ENCODE measurements at regions not wholly inside any gene's neighbourhood (a gene's known extent, or its start where the extent isn't known, plus 50 kb on each side); places are given as distances from the start of the nearest gene placed in this dataset.
"Not testable (repeated sequence)": the region's sequence is repeated elsewhere in the genome, so short reads cannot be mapped to it uniquely, and the experiment has no call there.

DNA sequence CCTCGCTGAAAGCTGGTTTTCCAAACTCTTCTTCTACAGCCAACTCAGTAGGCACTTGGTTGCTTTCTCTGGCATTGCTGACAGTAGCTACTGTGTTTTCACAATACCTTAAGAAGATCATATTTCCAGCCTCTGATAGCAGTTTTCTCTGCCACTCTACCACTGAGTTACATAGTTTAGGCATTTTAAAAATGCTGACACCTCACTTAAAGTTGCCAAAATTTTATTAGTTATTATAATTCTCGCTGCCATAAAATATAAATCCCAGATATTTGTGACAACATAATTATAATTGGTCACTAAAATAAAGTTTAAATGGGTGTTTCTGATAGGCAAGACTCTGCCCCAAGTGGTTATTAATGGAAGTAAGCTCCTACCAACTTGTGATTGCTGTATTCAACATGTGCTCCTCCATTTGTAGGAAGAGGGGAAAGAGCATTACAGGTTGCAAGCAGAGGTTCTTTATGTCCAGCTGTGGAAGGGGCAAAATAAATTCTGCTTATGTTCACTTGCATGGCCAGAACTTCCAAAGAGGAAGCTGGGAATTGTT, 1202.8 kb downstream of the CNTNAP5 start:
- Histone ChIP-seq H3K4me3 (ENCODE audit: low read length) (no peak overlapping the region), H3K9ac (ENCODE audit: low read depth, low read length) (no peak overlapping the region), H3K27ac (ENCODE audit: low read length) (no peak overlapping the region), H3K9me3 (ENCODE audit: insufficient read depth, low read depth, low read length) (no peaks in the 10 kb centered on the region), H3K4me1 (ENCODE audit: insufficient read depth, low read length) (no peaks in the 10 kb centered on the region), H3K36me3 (ENCODE audit: insufficient read depth, low read depth, low read length) (no peaks in the 10 kb centered on the region), H3K27me3 (ENCODE audit: insufficient read depth, low read length) (no peaks in the 10 kb centered on the region)

GRCh38 chr2:125240870-125241269, 1215.8 kb downstream of the CNTNAP5 start:
- Histone ChIP-seq H3K9ac (ENCODE audit: low read depth, low read length) (no peak overlapping the region), H3K9me3 (ENCODE audit: insufficient read depth, low read depth, low read length) (no peaks in the 10 kb centered on the region), H3K27me3 (ENCODE audit: insufficient read depth, low read length) (no peaks in the 10 kb centered on the region), H3K4me1 (ENCODE audit: insufficient read depth, low read length) (no peaks in the 10 kb centered on the region), H3K4me3 (ENCODE audit: low read length) (no peak overlapping the region), H3K36me3 (ENCODE audit: insufficient read depth, low read depth, low read length) (no peaks in the 10 kb centered on the region), H3K27ac (ENCODE audit: low read length) (no peak overlapping the region)

DNA sequence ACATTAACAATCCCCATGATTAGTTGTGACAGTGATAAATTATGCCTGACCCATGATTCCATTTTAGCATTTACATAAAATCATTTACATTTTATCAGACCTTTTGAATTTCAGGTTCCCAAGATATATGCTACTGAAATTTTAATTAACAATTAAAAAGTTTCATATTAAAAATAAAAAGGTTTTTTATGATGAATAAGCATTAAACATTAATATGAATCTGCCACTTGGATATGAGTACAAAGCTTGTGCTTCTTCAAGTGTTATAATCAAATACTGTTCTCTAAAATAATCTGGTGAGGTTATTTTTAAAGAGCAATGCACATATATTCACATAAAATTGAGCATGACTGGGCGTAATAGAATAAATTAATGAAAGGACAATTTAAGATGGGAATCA, 1218.0 kb downstream of the CNTNAP5 start:
- no peaks in the 10 kb centered on the region for H3K4me1 ChIP-seq (ENCODE audit: insufficient read depth, low read length)
- H3K9me3 ChIP-seq (ENCODE audit: insufficient read depth, low read depth, low read length): no peaks in the 10 kb centered on the region

GRCh38 chr2:125254010-125254409, 1228.9 kb downstream of the CNTNAP5 start:
- H3K36me3 ChIP-seq (ENCODE audit: insufficient read depth, low read depth, low read length): no peaks in the 10 kb centered on the region
- no peaks in the 10 kb centered on the region for H3K4me1 ChIP-seq (ENCODE audit: insufficient read depth, low read length)
- H3K4me3 ChIP-seq (ENCODE audit: low read length): no peak overlapping the region
- H3K9me3 ChIP-seq (ENCODE audit: insufficient read depth, low read depth, low read length): no peaks in the 10 kb centered on the region
- H3K27me3 ChIP-seq (ENCODE audit: insufficient read depth, low read length): no peaks in the 10 kb centered on the region
- H3K9ac ChIP-seq (ENCODE audit: low read depth, low read length): no peak overlapping the region
- no peak overlapping the region for H3K27ac ChIP-seq (ENCODE audit: low read length)

More for the DNA sequence above, 1218.0 kb downstream of the CNTNAP5 start:
- Histone ChIP-seq H3K9ac (ENCODE audit: low read depth, low read length) (no peak overlapping the region), H3K4me3 (ENCODE audit: low read length) (no peak overlapping the region), H3K36me3 (ENCODE audit: insufficient read depth, low read depth, low read length) (no peaks in the 10 kb centered on the region), H3K27me3 (ENCODE audit: insufficient read depth, low read length) (no peaks in the 10 kb centered on the region), H3K27ac (ENCODE audit: low read length) (no peak overlapping the region)

DNA sequence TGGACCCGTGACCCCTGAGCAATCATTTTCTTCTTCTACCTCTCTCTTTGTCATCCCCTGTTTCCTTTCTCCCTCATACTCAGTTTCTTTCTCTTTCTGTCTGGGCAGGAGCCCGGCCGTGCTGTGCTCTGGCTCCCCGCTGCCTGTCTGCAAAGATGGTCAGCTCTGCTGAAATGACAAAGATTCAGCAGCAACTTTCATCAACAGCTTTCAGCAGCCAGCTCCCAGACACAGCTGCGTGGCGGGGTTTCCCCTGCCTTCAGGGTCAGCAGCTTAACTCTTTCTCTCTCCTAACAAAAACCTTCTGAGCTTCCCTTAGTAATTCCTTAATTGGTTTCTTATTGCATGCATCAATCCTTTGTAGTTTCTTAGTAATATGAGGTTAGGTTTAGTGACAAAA, 1234.4 kb downstream of the CNTNAP5 start:
- H3K9ac ChIP-seq (ENCODE audit: low read depth, low read length): no peak overlapping the region
- H3K9me3 ChIP-seq (ENCODE audit: insufficient read depth, low read depth, low read length): no peaks in the 10 kb centered on the region
- H3K27me3 ChIP-seq (ENCODE audit: insufficient read depth, low read length): no peaks in the 10 kb centered on the region
- H3K4me3 ChIP-seq (ENCODE audit: low read length): no peak overlapping the region
- no peak overlapping the region for H3K27ac ChIP-seq (ENCODE audit: low read length)
- H3K36me3 ChIP-seq (ENCODE audit: insufficient read depth, low read depth, low read length): no peaks in the 10 kb centered on the region
- H3K4me1 ChIP-seq (ENCODE audit: insufficient read depth, low read length): no peaks in the 10 kb centered on the region

- H3K4me3 ChIP-seq (ENCODE audit: low read length); H3K27me3 ChIP-seq (ENCODE audit: insufficient read depth, low read length); H3K9ac ChIP-seq (ENCODE audit: low read depth, low read length); H3K4me1 ChIP-seq (ENCODE audit: insufficient read depth, low read length); H3K9me3 ChIP-seq (ENCODE audit: insufficient read depth, low read depth, low read length); H3K36me3 ChIP-seq (ENCODE audit: insufficient read depth, low read depth, low read length); H3K27ac ChIP-seq (ENCODE audit: low read length): not testable (repeated sequence)
These were observed 1235.4 kb downstream of the CNTNAP5 start for GRCh38 chr2:125260366-125260930.

- Histone ChIP-seq H3K9me3 (ENCODE audit: insufficient read depth, low read depth, low read length) (no peaks in the 10 kb centered on the region), H3K27me3 (ENCODE audit: insufficient read depth, low read length) (no peaks in the 10 kb centered on the region), H3K27ac (ENCODE audit: low read length) (no peak overlapping the region), H3K36me3 (ENCODE audit: insufficient read depth, low read depth, low read length) (no peaks in the 10 kb centered on the region), H3K4me3 (ENCODE audit: low read length) (no peak overlapping the region), H3K9ac (ENCODE audit: low read depth, low read length) (no peak overlapping the region), H3K4me1 (ENCODE audit: insufficient read depth, low read length) (no peaks in the 10 kb centered on the region)
These were observed 1239.4 kb downstream of the CNTNAP5 start for GRCh38 chr2:125264453-125264852.

GRCh38 chr2:125267683-125268082, 1242.6 kb downstream of the CNTNAP5 start:
- Histone ChIP-seq H3K27me3 (ENCODE audit: insufficient read depth, low read length) (no peaks in the 10 kb centered on the region), H3K9me3 (ENCODE audit: insufficient read depth, low read depth, low read length) (no peaks in the 10 kb centered on the region)

GRCh38 chr2:125272651-125273050, 1247.6 kb downstream of the CNTNAP5 start:
- Histone ChIP-seq H3K4me3 (ENCODE audit: low read length) (no peak overlapping the region), H3K9ac (ENCODE audit: low read depth, low read length) (no peak overlapping the region), H3K27me3 (ENCODE audit: insufficient read depth, low read length) (no peaks in the 10 kb centered on the region), H3K4me1 (ENCODE audit: insufficient read depth, low read length) (peaks cover 6% of the 10 kb centered on the region; the same call in 1 of the 2 replicates), H3K36me3 (ENCODE audit: insufficient read depth, low read depth, low read length) (no peaks in the 10 kb centered on the region), H3K27ac (ENCODE audit: low read length) (no peak overlapping the region), H3K9me3 (ENCODE audit: insufficient read depth, low read depth, low read length) (no peaks in the 10 kb centered on the region; the same call in 1 of the 2 replicates)

More at GRCh38 chr2:125267683-125268082, 1242.6 kb downstream of the CNTNAP5 start:
- Histone ChIP-seq H3K4me3 (ENCODE audit: low read length) (no peak overlapping the region), H3K9ac (ENCODE audit: low read depth, low read length) (no peak overlapping the region), H3K27ac (ENCODE audit: low read length) (no peak overlapping the region), H3K4me1 (ENCODE audit: insufficient read depth, low read length) (no peaks in the 10 kb centered on the region), H3K36me3 (ENCODE audit: insufficient read depth, low read depth, low read length) (no peaks in the 10 kb centered on the region)

GRCh38 chr2:125274718-125275117, 1249.6 kb downstream of the CNTNAP5 start:
- no peak overlapping the region for H3K9ac ChIP-seq (ENCODE audit: low read depth, low read length)
- no peak overlapping the region for H3K27ac ChIP-seq (ENCODE audit: low read length)
- peaks cover 6% of the 10 kb centered on the region; the same call in 1 of the 2 replicates for H3K4me1 ChIP-seq (ENCODE audit: insufficient read depth, low read length)
- H3K4me3 ChIP-seq (ENCODE audit: low read length): no peak overlapping the region
- H3K9me3 ChIP-seq (ENCODE audit: insufficient read depth, low read depth, low read length): no peaks in the 10 kb centered on the region; the same call in 1 of the 2 replicates
- no peaks in the 10 kb centered on the region for H3K27me3 ChIP-seq (ENCODE audit: insufficient read depth, low read length)
- no peaks in the 10 kb centered on the region for H3K36me3 ChIP-seq (ENCODE audit: insufficient read depth, low read depth, low read length)

- Histone ChIP-seq H3K27me3 (ENCODE audit: insufficient read depth, low read length) (no peaks in the 10 kb centered on the region), H3K9ac (ENCODE audit: low read depth, low read length) (no peak overlapping the region), H3K9me3 (ENCODE audit: insufficient read depth, low read depth, low read length) (no peaks in the 10 kb centered on the region; the same call in 1 of the 2 replicates), H3K27ac (ENCODE audit: low read length) (no peak overlapping the region), H3K4me1 (ENCODE audit: insufficient read depth, low read length) (no peaks in the 10 kb centered on the region), H3K36me3 (ENCODE audit: insufficient read depth, low read depth, low read length) (no peaks in the 10 kb centered on the region), H3K4me3 (ENCODE audit: low read length) (no peak overlapping the region)
These were observed 1255.2 kb downstream of the CNTNAP5 start for GRCh38 chr2:125280265-125280664.

GRCh38 chr2:125281242-125281641, 1256.2 kb downstream of the CNTNAP5 start:
- Histone ChIP-seq H3K27me3 (ENCODE audit: insufficient read depth, low read length) (no peaks in the 10 kb centered on the region), H3K9ac (ENCODE audit: low read depth, low read length) (no peak overlapping the region), H3K4me3 (ENCODE audit: low read length) (no peak overlapping the region), H3K27ac (ENCODE audit: low read length) (no peak overlapping the region), H3K9me3 (ENCODE audit: insufficient read depth, low read depth, low read length) (no peaks in the 10 kb centered on the region), H3K4me1 (ENCODE audit: insufficient read depth, low read length) (no peaks in the 10 kb centered on the region), H3K36me3 (ENCODE audit: insufficient read depth, low read depth, low read length) (no peaks in the 10 kb centered on the region)

Data from iPS-20b (cell line).